ENCODE measurements at regions not wholly inside any gene's neighbourhood (a gene's known extent, or its start where the extent isn't known, plus 50 kb on each side); places are given as distances from the start of the nearest gene placed in this dataset.
A peak's percentile ranks its signal among the peaks of the same experiment; 100 is the strongest.

- no peak for DNase-seq (ENCODE audit: low spot score)
Measured at GRCh38 chr3:147030274-147030673, 376.1 kb downstream of the ZIC4 start.

- DNase-seq (ENCODE audit: low spot score), result no peak
Measured at GRCh38 chr3:147015334-147015733, 391.0 kb downstream of the ZIC4 start.

GRCh38 chr3:147008886-147009285 lies 397.5 kb downstream of the ZIC4 start:
- no peak for DNase-seq (ENCODE audit: low spot score)

GRCh38 chr3:147008458-147008857 lies 397.9 kb downstream of the ZIC4 start:
- DNase-seq (ENCODE audit: low spot score), result no peak

- DNase-seq (ENCODE audit: low spot score), result no peak
Measured at GRCh38 chr3:147007736-147008245, 398.6 kb downstream of the ZIC4 start.

GRCh38 chr3:147002721-147003120 lies 397.6 kb upstream of the PLSCR5 start:
- DNase-seq (ENCODE audit: low spot score), result no peak

GRCh38 chr3:147000274-147000673 lies 395.1 kb upstream of the PLSCR5 start:
- no peak for DNase-seq (ENCODE audit: low spot score)

- DNase-seq (ENCODE audit: low spot score), result no peak
Measured at GRCh38 chr3:146991907-146992306, 386.8 kb upstream of the PLSCR5 start.

- DNase-seq (ENCODE audit: low spot score), result no peak
Measured at GRCh38 chr3:146975476-146975875, 370.3 kb upstream of the PLSCR5 start.

- DNase-seq (ENCODE audit: low spot score), result no peak
Measured at GRCh38 chr3:146975032-146975431, 369.9 kb upstream of the PLSCR5 start.

- no peak for DNase-seq (ENCODE audit: low spot score)
Measured at GRCh38 chr3:146974001-146974400, 368.9 kb upstream of the PLSCR5 start.

GRCh38 chr3:146972726-146973125 lies 367.6 kb upstream of the PLSCR5 start:
- DNase-seq (ENCODE audit: low spot score), result peak; percentile 10

- DNase-seq (ENCODE audit: low spot score), result no peak
Measured at GRCh38 chr3:146970236-146970635, 365.1 kb upstream of the PLSCR5 start.

- no peak for DNase-seq (ENCODE audit: low spot score)
Measured at GRCh38 chr3:146969356-146969755, 364.2 kb upstream of the PLSCR5 start.

GRCh38 chr3:146968204-146968651 lies 363.1 kb upstream of the PLSCR5 start:
- DNase-seq (ENCODE audit: low spot score), result peak; percentile 87

GRCh38 chr3:146967783-146968182 lies 362.6 kb upstream of the PLSCR5 start:
- DNase-seq (ENCODE audit: low spot score), result no peak

GRCh38 chr3:146966124-146966523 lies 361.0 kb upstream of the PLSCR5 start:
- DNase-seq (ENCODE audit: low spot score), result no peak

GRCh38 chr3:146953511-146953981 lies 348.4 kb upstream of the PLSCR5 start:
- DNase-seq (ENCODE audit: low spot score), result peak; percentile 7

- no peak for DNase-seq (ENCODE audit: low spot score)
Measured at GRCh38 chr3:146948985-146949384, 343.8 kb upstream of the PLSCR5 start.

GRCh38 chr3:146948186-146948585 lies 343.0 kb upstream of the PLSCR5 start:
- DNase-seq (ENCODE audit: low spot score), result no peak

GRCh38 chr3:146929696-146930095 lies 324.6 kb upstream of the PLSCR5 start:
- DNase-seq (ENCODE audit: low spot score), result no peak

GRCh38 chr3:146928421-146929059 lies 323.4 kb upstream of the PLSCR5 start:
- no peak for DNase-seq (ENCODE audit: low spot score)

GRCh38 chr3:146921693-146922092 lies 316.5 kb upstream of the PLSCR5 start:
- DNase-seq (ENCODE audit: low spot score), result no peak

GRCh38 chr3:146914409-146914808 lies 309.3 kb upstream of the PLSCR5 start:
- DNase-seq (ENCODE audit: low spot score), result no peak

Measured in kidney tubule cell (primary cell).